Epithelial cell of esophagus (primary cell): ENCODE measurements at regions not wholly inside any gene's neighbourhood (a gene's known extent, or its start where the extent isn't known, plus 50 kb on each side); places are given as distances from the start of the nearest gene placed in this dataset.

ENCODE experiments used
- DNase-seq: peaks from one replicate; pipeline ENCODE4 v3.0.0; 2010; ENCODE audit warnings: low read depth
- H3K4me3 ChIP-seq: 2 replicates; pipeline ENCODE4 v1.5.1; 2011; ENCODE audit warnings: mild to moderate bottlenecking, low read length, control low read depth
- CTCF ChIP-seq: IDR thresholded peaks from 2 replicates; pipeline ENCODE4 v1.5.1; 2011; ENCODE audit warnings: low read depth, mild to moderate bottlenecking, low read length, control low read depth, inconsistent platforms; ENCODE audit not compliant: insufficient read depth; ENCODE audit errors: missing control alignments

- H3K4me3 ChIP-seq, result no peak overlapping the region
- DNase-seq, result no peak
- no peak for TF ChIP-seq CTCF
These were observed 402.6 kb downstream of the SIPA1L2 start for GRCh38 chr1:232227306-232227705.

GRCh38 chr1:232226197-232226712 lies 403.7 kb downstream of the SIPA1L2 start:
- no peak for TF ChIP-seq CTCF
- DNase-seq, result peak; percentile 77
- no peak overlapping the region for H3K4me3 ChIP-seq

GRCh38 chr1:232225336-232226131 lies 404.4 kb downstream of the SIPA1L2 start:
- no peak for DNase-seq
- H3K4me3 ChIP-seq, result no peak overlapping the region
- TF ChIP-seq CTCF, result no peak

- no peak for TF ChIP-seq CTCF
- DNase-seq, result no peak
These were observed 406.0 kb downstream of the SIPA1L2 start for GRCh38 chr1:232223887-232224286.

GRCh38 chr1:232223183-232223708 lies 406.7 kb downstream of the SIPA1L2 start:
- TF ChIP-seq CTCF, result no peak
- DNase-seq, result no peak
- H3K4me3 ChIP-seq, result no peak overlapping the region

More at GRCh38 chr1:232223887-232224286, 406.0 kb downstream of the SIPA1L2 start:
- no peak overlapping the region for H3K4me3 ChIP-seq

- H3K4me3 ChIP-seq, result no peak overlapping the region
- TF ChIP-seq CTCF, result no peak
- no peak for DNase-seq
These were observed 407.3 kb downstream of the SIPA1L2 start for GRCh38 chr1:232222614-232223013.
